ENCODE measurements at regions not wholly inside any gene's neighbourhood (a gene's known extent, or its start where the extent isn't known, plus 50 kb on each side); places are given as distances from the start of the nearest gene placed in this dataset.

GRCh38 chr11:69406060-69406459, 75.4 kb upstream of the LINC01488 start:
- H3K4me1 ChIP-seq (ENCODE audit: control insufficient read depth in 2 of 2, insufficient read depth in 1 of 2, low read depth in 1 of 2, low read length in 2 of 2), result no peaks in the 10 kb centered on the region
- no peak overlapping the region for H2BK15ac ChIP-seq (ENCODE audit: low read length)
- no peak overlapping the region for H3K4ac ChIP-seq (ENCODE audit: low read length)
- H2BK12ac ChIP-seq (ENCODE audit: low read length), result no peak overlapping the region
- no peak overlapping the region for H3K4me2 ChIP-seq (ENCODE audit: insufficient read depth, low read length, poor library complexity, severe bottlenecking)
- H3K9me3 ChIP-seq (replicated peaks in 1 of 2; ENCODE audit: control insufficient read depth in 2 of 2, insufficient read depth in 1 of 2, low read depth in 1 of 2, low read length in 2 of 2), result peaks cover 5 to 6% of the 10 kb centered on the region in 2 donors
- no peak overlapping the region for H4K91ac ChIP-seq (ENCODE audit: low read depth, low read length, poor library complexity)
- H3K27me3 ChIP-seq (ENCODE audit: control insufficient read depth in 3 of 3, insufficient read depth in 3 of 3, low read depth in 1 of 3, low read length in 3 of 3), result no peaks in the 10 kb centered on the region
- no peak overlapping the region for H3K14ac ChIP-seq (ENCODE audit: low read length)
- H2AK5ac ChIP-seq (ENCODE audit: low read depth, low read length), result no peak overlapping the region
- no peak for DNase-seq (ENCODE audit: low spot score)
- no peak overlapping the region for H3K4me3 ChIP-seq (ENCODE audit: low read length in 2 of 2)
- H3K79me1 ChIP-seq (ENCODE audit: low read depth, low read length), result no peaks in the 10 kb centered on the region
- H3K18ac ChIP-seq (ENCODE audit: low read length), result no peak overlapping the region
- H2AFZ ChIP-seq (ENCODE audit: low read length), result no peak overlapping the region
- no peak overlapping the region for H3K27ac ChIP-seq (replicated peaks; ENCODE audit: low read length)
- H3K36me3 ChIP-seq (replicated peaks in 1 of 2; ENCODE audit: control insufficient read depth in 2 of 2, insufficient read depth in 2 of 2, low read length in 2 of 2), result no peaks in the 10 kb centered on the region
- H2BK120ac ChIP-seq (ENCODE audit: low read depth, low read length), result no peak overlapping the region
- H3K23ac ChIP-seq (ENCODE audit: low read depth, low read length, poor library complexity), result no peak overlapping the region
- H4K8ac ChIP-seq (ENCODE audit: low read depth, low read length), result no peak overlapping the region
- WGBS, 2 donors (ENCODE audit: extremely low coverage in 2 of 2, insufficient read length in 2 of 2, insufficient replicate concordance in 1 of 2), result no CpG with 5 or more reads among the region's 3 CpGs
- no peak overlapping the region for H2BK5ac ChIP-seq (ENCODE audit: low read length)
- no peak overlapping the region for H3K9ac ChIP-seq (ENCODE audit: low read depth, low read length, poor library complexity)

- Histone ChIP-seq H2BK120ac (ENCODE audit: low read depth, low read length) (no peak overlapping the region), H3K79me1 (ENCODE audit: low read depth, low read length) (no peaks in the 10 kb centered on the region), H3K9ac (ENCODE audit: low read depth, low read length, poor library complexity) (no peak overlapping the region), H3K23ac (ENCODE audit: low read depth, low read length, poor library complexity) (peak overlapping the region; percentile 10), H3K4me2 (ENCODE audit: insufficient read depth, low read length, poor library complexity, severe bottlenecking) (no peak overlapping the region), H3K9me3 (replicated peaks in 1 of 2; ENCODE audit: control insufficient read depth in 2 of 2, insufficient read depth in 1 of 2, low read depth in 1 of 2, low read length in 2 of 2) (no peaks in the 10 kb centered on the region), H3K4me1 (ENCODE audit: control insufficient read depth in 2 of 2, insufficient read depth in 1 of 2, low read depth in 1 of 2, low read length in 2 of 2) (no peaks in the 10 kb centered on the region), H4K8ac (ENCODE audit: low read depth, low read length) (no peak overlapping the region), H3K4me3 (ENCODE audit: low read length in 2 of 2) (no peak overlapping the region), H2BK5ac (ENCODE audit: low read length) (peak overlapping the region; percentile 11), H2AK5ac (ENCODE audit: low read depth, low read length) (peak overlapping the region; percentile 77), H3K27me3 (ENCODE audit: control insufficient read depth in 3 of 3, insufficient read depth in 3 of 3, low read depth in 1 of 3, low read length in 3 of 3) (no peaks in the 10 kb centered on the region), H2BK15ac (ENCODE audit: low read length) (no peak overlapping the region), H3K18ac (ENCODE audit: low read length) (peak overlapping the region; percentile 33), H3K4ac (ENCODE audit: low read length) (no peak overlapping the region), H3K14ac (ENCODE audit: low read length) (no peak overlapping the region), H2BK12ac (ENCODE audit: low read length) (no peak overlapping the region), H4K91ac (ENCODE audit: low read depth, low read length, poor library complexity) (no peak overlapping the region), H2AFZ (ENCODE audit: low read length) (no peak overlapping the region), H3K27ac (replicated peaks; ENCODE audit: low read length) (no peak overlapping the region), H3K36me3 (replicated peaks in 1 of 2; ENCODE audit: control insufficient read depth in 2 of 2, insufficient read depth in 2 of 2, low read length in 2 of 2) (no peaks in the 10 kb centered on the region)
- no CpG with 5 or more reads among the region's 13 CpGs for WGBS, 2 donors (ENCODE audit: extremely low coverage in 2 of 2, insufficient read length in 2 of 2, insufficient replicate concordance in 1 of 2)
- DNase-seq (ENCODE audit: low spot score), result no peak
These were observed 71.4 kb upstream of the LINC01488 start for GRCh38 chr11:69409812-69410645.

GRCh38 chr11:69411257-69411924, 70.1 kb upstream of the LINC01488 start:
- no peak overlapping the region for H2BK5ac ChIP-seq (ENCODE audit: low read length)
- no peak overlapping the region for H2BK15ac ChIP-seq (ENCODE audit: low read length)
- H2BK12ac ChIP-seq (ENCODE audit: low read length), result no peak overlapping the region
- no peak overlapping the region for H3K4me2 ChIP-seq (ENCODE audit: insufficient read depth, low read length, poor library complexity, severe bottlenecking)
- H3K18ac ChIP-seq (ENCODE audit: low read length), result no peak overlapping the region
- H3K9me3 ChIP-seq (replicated peaks in 1 of 2; ENCODE audit: control insufficient read depth in 2 of 2, insufficient read depth in 1 of 2, low read depth in 1 of 2, low read length in 2 of 2), result no peaks in the 10 kb centered on the region
- no peak overlapping the region for H2AK5ac ChIP-seq (ENCODE audit: low read depth, low read length)
- no peak overlapping the region for H4K91ac ChIP-seq (ENCODE audit: low read depth, low read length, poor library complexity)
- H3K23ac ChIP-seq (ENCODE audit: low read depth, low read length, poor library complexity), result no peak overlapping the region
- no peak overlapping the region for H4K8ac ChIP-seq (ENCODE audit: low read depth, low read length)
- H3K4me1 ChIP-seq (ENCODE audit: control insufficient read depth in 2 of 2, insufficient read depth in 1 of 2, low read depth in 1 of 2, low read length in 2 of 2), result no peaks in the 10 kb centered on the region
- no peak overlapping the region for H3K4ac ChIP-seq (ENCODE audit: low read length)
- H3K79me1 ChIP-seq (ENCODE audit: low read depth, low read length), result no peaks in the 10 kb centered on the region
- no peak for DNase-seq (ENCODE audit: low spot score)
- H2AFZ ChIP-seq (ENCODE audit: low read length), result no peak overlapping the region
- H3K14ac ChIP-seq (ENCODE audit: low read length), result no peak overlapping the region
- H3K36me3 ChIP-seq (replicated peaks in 1 of 2; ENCODE audit: control insufficient read depth in 2 of 2, insufficient read depth in 2 of 2, low read length in 2 of 2), result no peaks in the 10 kb centered on the region
- H3K9ac ChIP-seq (ENCODE audit: low read depth, low read length, poor library complexity), result no peak overlapping the region
- H3K27me3 ChIP-seq (ENCODE audit: control insufficient read depth in 3 of 3, insufficient read depth in 3 of 3, low read depth in 1 of 3, low read length in 3 of 3), result no peaks in the 10 kb centered on the region
- H2BK120ac ChIP-seq (ENCODE audit: low read depth, low read length), result no peak overlapping the region
- no peak overlapping the region for H3K27ac ChIP-seq (replicated peaks; ENCODE audit: low read length)
- no CpG with 5 or more reads among the region's 8 CpGs for WGBS, 2 donors (ENCODE audit: extremely low coverage in 2 of 2, insufficient read length in 2 of 2, insufficient replicate concordance in 1 of 2)
- no peak overlapping the region for H3K4me3 ChIP-seq (ENCODE audit: low read length in 2 of 2)

- Histone ChIP-seq H3K4me3 (ENCODE audit: low read length in 2 of 2) (no peak overlapping the region), H3K27ac (replicated peaks; ENCODE audit: low read length) (no peak overlapping the region), H3K14ac (ENCODE audit: low read length) (no peak overlapping the region), H3K4ac (ENCODE audit: low read length) (no peak overlapping the region), H2BK5ac (ENCODE audit: low read length) (no peak overlapping the region), H3K36me3 (replicated peaks in 1 of 2; ENCODE audit: control insufficient read depth in 2 of 2, insufficient read depth in 2 of 2, low read length in 2 of 2) (no peaks in the 10 kb centered on the region), H3K4me1 (ENCODE audit: control insufficient read depth in 2 of 2, insufficient read depth in 1 of 2, low read depth in 1 of 2, low read length in 2 of 2) (peaks cover 1 to 2% of the 10 kb centered on the region in 2 donors), H3K9ac (ENCODE audit: low read depth, low read length, poor library complexity) (no peak overlapping the region), H3K4me2 (ENCODE audit: insufficient read depth, low read length, poor library complexity, severe bottlenecking) (no peak overlapping the region), H2BK15ac (ENCODE audit: low read length) (no peak overlapping the region), H4K8ac (ENCODE audit: low read depth, low read length) (no peak overlapping the region), H4K91ac (ENCODE audit: low read depth, low read length, poor library complexity) (no peak overlapping the region), H2BK12ac (ENCODE audit: low read length) (no peak overlapping the region), H2AK5ac (ENCODE audit: low read depth, low read length) (no peak overlapping the region), H3K23ac (ENCODE audit: low read depth, low read length, poor library complexity) (no peak overlapping the region), H2AFZ (ENCODE audit: low read length) (no peak overlapping the region), H3K79me1 (ENCODE audit: low read depth, low read length) (no peaks in the 10 kb centered on the region), H2BK120ac (ENCODE audit: low read depth, low read length) (no peak overlapping the region), H3K9me3 (replicated peaks in 1 of 2; ENCODE audit: control insufficient read depth in 2 of 2, insufficient read depth in 1 of 2, low read depth in 1 of 2, low read length in 2 of 2) (no peaks in the 10 kb centered on the region), H3K18ac (ENCODE audit: low read length) (no peak overlapping the region), H3K27me3 (ENCODE audit: control insufficient read depth in 3 of 3, insufficient read depth in 3 of 3, low read depth in 1 of 3, low read length in 3 of 3) (no peaks in the 10 kb centered on the region)
- no CpG with 5 or more reads among the region's 16 CpGs for WGBS, 2 donors (ENCODE audit: extremely low coverage in 2 of 2, insufficient read length in 2 of 2, insufficient replicate concordance in 1 of 2)
- no peak for DNase-seq (ENCODE audit: low spot score)
These were observed 68.3 kb upstream of the LINC01488 start for GRCh38 chr11:69413015-69413801.

All from neuronal stem cell (in vitro differentiated cells).